IPS-18a (cell line): ENCODE measurements at regions not wholly inside any gene's neighbourhood (a gene's known extent, or its start where the extent isn't known, plus 50 kb on each side); places are given as distances from the start of the nearest gene placed in this dataset.

Experiments
- H3K27ac ChIP-seq: one replicate; pipeline ENCODE4 v1.5.1; 2013; ENCODE audit warnings: low read length
- H3K27me3 ChIP-seq: one replicate; pipeline ENCODE4 v1.6.1; 2013; ENCODE audit warnings: mild to moderate bottlenecking, low read length; ENCODE audit not compliant: control insufficient read depth, insufficient read depth
- H3K36me3 ChIP-seq: one replicate; pipeline ENCODE4 v1.6.1; 2013; ENCODE audit warnings: low read depth, low read length; ENCODE audit not compliant: control insufficient read depth
- H3K4me1 ChIP-seq: one replicate; pipeline ENCODE4 v1.6.1; 2013; ENCODE audit warnings: low read depth, low read length; ENCODE audit not compliant: control insufficient read depth
- H3K4me3 ChIP-seq: one replicate; pipeline ENCODE4 v1.5.1; 2013; ENCODE audit warnings: low read length
- H3K9ac ChIP-seq: one replicate; pipeline ENCODE4 v1.6.1; 2013; ENCODE audit warnings: mild to moderate bottlenecking, low read length, moderate library complexity
- H3K9me3 ChIP-seq: one replicate; pipeline ENCODE4 v1.6.1; 2013; ENCODE audit warnings: low read depth, low read length; ENCODE audit not compliant: control insufficient read depth

- Histone ChIP-seq H3K36me3 (no peaks in the 10 kb centered on the region), H3K27me3 (peaks cover 13% of the 10 kb centered on the region), H3K27ac (no peak overlapping the region), H3K4me1 (peaks cover 38% of the 10 kb centered on the region), H3K9me3 (no peaks in the 10 kb centered on the region), H3K4me3 (no peak overlapping the region), H3K9ac (no peak overlapping the region)
Observed at GRCh38 chr9:675697-676370, 165.7 kb upstream of the DMRT1 start.

GRCh38 chr9:676780-677438 is 164.6 kb upstream of the DMRT1 start:
- Histone ChIP-seq H3K9me3 (no peaks in the 10 kb centered on the region), H3K4me1 (peaks cover 38% of the 10 kb centered on the region), H3K9ac (no peak overlapping the region), H3K27ac (no peak overlapping the region), H3K36me3 (no peaks in the 10 kb centered on the region), H3K27me3 (peaks cover 13% of the 10 kb centered on the region), H3K4me3 (no peak overlapping the region)

DNA sequence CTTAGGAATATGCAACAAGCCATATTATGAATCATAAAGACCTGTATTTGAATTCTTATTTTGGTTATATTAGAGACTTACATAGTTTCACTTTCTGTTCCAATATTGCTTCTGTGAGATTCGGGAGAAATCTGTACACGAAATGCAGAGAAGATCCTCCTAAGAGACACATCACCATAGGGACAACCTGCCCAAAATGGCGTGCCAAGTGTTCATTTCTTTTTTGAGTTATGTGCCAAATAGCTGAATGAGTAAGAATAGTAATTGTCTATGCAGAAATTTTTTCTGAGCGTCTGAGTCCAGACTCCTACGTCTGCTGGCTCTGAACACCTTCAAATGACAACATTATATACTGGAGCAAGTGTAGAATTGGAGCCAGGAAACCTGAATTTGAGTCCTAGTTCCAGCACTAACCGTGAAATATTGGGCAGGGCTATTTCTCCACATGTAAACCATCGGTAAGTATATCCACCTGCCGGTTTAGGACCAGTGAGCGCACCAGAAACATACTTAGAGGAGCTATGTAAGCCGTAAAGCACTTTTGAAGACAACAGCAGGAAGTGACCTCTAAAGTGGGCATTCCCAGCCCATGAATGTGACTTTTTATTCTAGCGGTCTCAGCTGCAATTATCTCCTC is 163.9 kb upstream of the DMRT1 start:
- Histone ChIP-seq H3K9me3 (no peaks in the 10 kb centered on the region), H3K27me3 (peaks cover 7% of the 10 kb centered on the region), H3K4me3 (no peak overlapping the region), H3K9ac (no peak overlapping the region), H3K36me3 (no peaks in the 10 kb centered on the region), H3K27ac (no peak overlapping the region), H3K4me1 (peaks cover 37% of the 10 kb centered on the region)

DNA sequence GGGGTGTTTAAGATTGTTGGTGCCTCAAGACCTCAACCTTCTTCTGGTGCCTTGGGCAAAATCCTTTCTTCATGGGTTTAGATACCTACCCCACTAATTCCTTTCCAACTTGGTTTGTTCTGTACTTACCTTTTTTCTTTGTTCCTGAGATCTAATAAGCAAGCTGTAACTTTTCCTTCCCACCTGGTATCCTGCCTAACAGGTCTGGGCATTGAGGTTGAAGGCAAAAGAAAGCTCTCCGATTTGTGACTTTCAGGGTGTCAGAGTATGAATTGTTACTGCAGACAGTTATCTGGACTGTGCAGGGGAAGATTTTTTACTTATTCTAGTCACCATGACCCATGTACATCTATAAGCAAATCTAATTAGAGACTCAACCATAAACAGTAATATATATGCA is 162.6 kb upstream of the DMRT1 start:
- Histone ChIP-seq H3K27ac (no peak overlapping the region), H3K27me3 (peaks cover 4% of the 10 kb centered on the region), H3K9me3 (no peaks in the 10 kb centered on the region), H3K4me1 (peaks cover 40% of the 10 kb centered on the region), H3K4me3 (no peak overlapping the region), H3K9ac (no peak overlapping the region), H3K36me3 (no peaks in the 10 kb centered on the region)

GRCh38 chr9:679462-679861 is 162.0 kb upstream of the DMRT1 start:
- H3K4me1 ChIP-seq: peaks cover 41% of the 10 kb centered on the region
- no peaks in the 10 kb centered on the region for H3K36me3 ChIP-seq
- no peak overlapping the region for H3K27ac ChIP-seq
- peaks cover 4% of the 10 kb centered on the region for H3K27me3 ChIP-seq
- no peak overlapping the region for H3K4me3 ChIP-seq
- no peaks in the 10 kb centered on the region for H3K9me3 ChIP-seq
- no peak overlapping the region for H3K9ac ChIP-seq

DNA sequence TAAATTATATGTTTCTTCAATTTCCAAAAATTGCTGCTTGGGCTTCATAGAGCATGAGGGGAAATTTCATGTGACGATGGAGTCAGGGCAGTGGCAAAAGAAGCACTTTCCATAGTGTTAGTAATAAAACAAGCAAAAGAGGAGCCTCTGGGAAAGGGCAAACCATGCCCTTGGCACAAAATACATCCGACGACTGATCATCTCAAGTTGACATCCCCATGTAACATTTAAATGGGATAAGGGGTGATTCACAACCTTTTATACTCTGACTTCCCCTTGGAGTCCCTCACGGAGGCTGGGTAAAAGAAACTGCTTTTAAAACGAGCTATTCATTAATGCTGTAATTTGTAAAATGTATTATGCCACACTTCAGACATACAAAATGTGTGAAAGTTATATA is 161.4 kb upstream of the DMRT1 start:
- Histone ChIP-seq H3K27me3 (peaks cover 4% of the 10 kb centered on the region), H3K9ac (no peak overlapping the region), H3K4me3 (no peak overlapping the region), H3K9me3 (no peaks in the 10 kb centered on the region), H3K36me3 (no peaks in the 10 kb centered on the region), H3K27ac (no peak overlapping the region), H3K4me1 (peaks cover 47% of the 10 kb centered on the region)

DNA sequence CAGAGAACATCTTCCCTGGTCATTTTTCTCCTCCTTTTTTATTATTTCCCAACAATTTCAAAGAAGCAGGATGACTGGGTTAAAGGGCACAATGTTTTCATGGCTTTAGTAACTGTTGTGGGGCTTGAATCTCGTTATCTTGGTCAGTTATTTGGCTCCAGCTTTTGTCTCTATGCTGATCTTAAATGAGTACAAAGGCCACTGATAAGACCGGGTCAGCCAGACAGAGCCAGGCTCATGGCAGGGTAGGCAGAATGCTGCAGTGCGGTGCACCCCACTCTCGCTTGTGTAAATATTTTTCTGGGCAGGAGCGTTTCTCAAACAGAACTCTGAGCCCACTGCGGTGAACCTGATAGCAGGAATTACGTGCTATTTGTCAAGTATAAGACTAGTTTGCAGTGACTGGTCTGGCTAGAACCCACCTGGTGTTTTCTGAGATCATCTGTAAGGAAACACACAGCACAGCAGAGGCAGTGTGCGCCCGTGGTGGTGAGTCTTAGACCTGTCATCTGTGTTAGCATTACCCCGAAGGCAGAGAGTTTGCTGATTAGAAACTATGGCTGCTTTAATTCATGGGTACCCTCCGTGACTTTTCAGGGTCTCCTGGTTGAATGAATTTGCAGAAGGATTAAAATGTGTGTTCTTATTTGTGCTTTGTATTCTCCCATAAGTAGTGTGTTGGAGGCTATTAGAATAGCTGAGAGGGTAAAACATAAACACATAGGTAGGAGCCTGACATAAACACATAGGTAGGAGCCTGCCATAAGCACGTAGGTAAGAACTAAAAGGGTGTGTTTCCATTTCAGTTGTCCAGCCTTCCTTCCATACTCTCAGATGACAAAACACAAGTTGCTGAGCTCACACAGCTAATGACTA is 158.6 kb upstream of the DMRT1 start:
- no peaks in the 10 kb centered on the region for H3K27me3 ChIP-seq
- no peaks in the 10 kb centered on the region for H3K36me3 ChIP-seq
- H3K4me1 ChIP-seq: peaks cover 24% of the 10 kb centered on the region
- no peaks in the 10 kb centered on the region for H3K9me3 ChIP-seq
- H3K27ac ChIP-seq: no peak overlapping the region
- H3K9ac ChIP-seq: no peak overlapping the region
- no peak overlapping the region for H3K4me3 ChIP-seq

GRCh38 chr9:683509-684021 is 157.9 kb upstream of the DMRT1 start:
- no peaks in the 10 kb centered on the region for H3K27me3 ChIP-seq
- H3K36me3 ChIP-seq: no peaks in the 10 kb centered on the region
- peaks cover 24% of the 10 kb centered on the region for H3K4me1 ChIP-seq
- no peak overlapping the region for H3K4me3 ChIP-seq
- no peaks in the 10 kb centered on the region for H3K9me3 ChIP-seq
- peak overlapping the region; percentile 10 for H3K9ac ChIP-seq
- peak overlapping the region; percentile 21 for H3K27ac ChIP-seq

DNA sequence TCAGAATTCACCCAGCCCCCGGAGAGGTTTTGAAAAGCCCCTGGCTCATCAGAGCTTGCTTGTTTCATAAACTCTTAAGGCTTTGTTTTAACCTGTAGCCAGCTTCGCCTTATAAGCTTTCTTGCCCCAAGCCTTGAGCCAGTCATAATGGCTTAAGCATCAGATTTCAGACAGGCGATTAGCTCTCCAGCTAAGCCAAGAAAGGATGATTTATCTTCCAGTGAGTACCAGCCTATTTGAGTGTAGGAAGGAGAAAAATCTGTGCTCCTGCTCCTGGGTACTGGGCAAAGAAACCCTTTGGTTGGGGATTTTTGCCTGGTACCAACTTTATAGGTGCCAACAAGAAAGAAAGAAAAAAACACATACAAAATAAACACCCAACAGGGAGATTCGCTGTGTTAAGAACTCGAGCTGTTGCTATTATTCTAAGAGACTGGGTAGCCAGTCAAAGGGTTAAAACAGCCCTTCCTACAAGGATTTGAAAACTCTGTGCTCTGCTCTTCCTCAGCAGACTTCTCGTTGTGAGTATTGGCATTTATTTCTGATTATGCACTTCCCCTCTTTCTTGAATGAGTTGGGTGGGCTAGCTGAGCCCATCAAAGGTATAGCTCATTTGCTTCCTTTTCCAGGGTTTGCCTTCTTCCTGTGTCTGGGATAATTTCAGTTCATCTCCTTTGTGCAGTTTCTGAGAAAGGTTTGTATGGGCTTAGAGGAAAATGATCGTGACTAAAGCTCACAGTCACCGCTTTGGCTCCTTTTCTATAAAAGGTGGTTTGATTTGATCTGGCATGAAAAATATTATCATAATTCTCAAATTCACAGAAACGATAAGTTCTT is 157.2 kb upstream of the DMRT1 start:
- H3K4me3 ChIP-seq: peak overlapping the region; percentile 3
- no peaks in the 10 kb centered on the region for H3K9me3 ChIP-seq
- H3K4me1 ChIP-seq: peaks cover 24% of the 10 kb centered on the region
- peak overlapping the region; percentile 10 for H3K9ac ChIP-seq
- H3K36me3 ChIP-seq: no peaks in the 10 kb centered on the region
- H3K27ac ChIP-seq: peak overlapping the region; percentile 21
- H3K27me3 ChIP-seq: no peaks in the 10 kb centered on the region

- Histone ChIP-seq H3K36me3 (no peaks in the 10 kb centered on the region), H3K27me3 (no peaks in the 10 kb centered on the region), H3K9me3 (no peaks in the 10 kb centered on the region), H3K4me1 (peaks cover 24% of the 10 kb centered on the region), H3K27ac (no peak overlapping the region), H3K9ac (no peak overlapping the region), H3K4me3 (no peak overlapping the region)
Observed at GRCh38 chr9:684941-685340, 156.6 kb upstream of the DMRT1 start.
